ENCODE measurements at regions not wholly inside any gene's neighbourhood (a gene's known extent, or its start where the extent isn't known, plus 50 kb on each side); places are given as distances from the start of the nearest gene placed in this dataset.

- Histone ChIP-seq H3T11ph (ENCODE audit: low read length) (no peak overlapping the region), H3K56ac (ENCODE audit: insufficient read length, low read depth, low read length) (no peak overlapping the region), H3K9me3 (ENCODE audit: control insufficient read depth, low read depth, low read length) (no peaks in the 10 kb centered on the region), H3K79me2 (ENCODE audit: insufficient read depth, low read length) (no peaks in the 10 kb centered on the region), H3K27ac (ENCODE audit: insufficient read length, low read depth, low read length) (no peak overlapping the region), H4K8ac (replicated peaks; ENCODE audit: insufficient read length, low read depth, low read length) (no peak overlapping the region), H2BK120ac (ENCODE audit: low read depth, low read length, poor library complexity, severe bottlenecking) (no peak overlapping the region), H3K14ac (ENCODE audit: insufficient read depth, low read length) (no peak overlapping the region), H2BK20ac (ENCODE audit: low read depth, low read length, poor library complexity, severe bottlenecking) (no peak overlapping the region), H3K4me2 (ENCODE audit: insufficient read depth, insufficient read length, low read length) (no peak overlapping the region), H3K9ac (ENCODE audit: extremely low read depth, insufficient read length, low read length) (no peak overlapping the region), H3K23ac (ENCODE audit: insufficient read length, low read depth, low read length) (no peak overlapping the region), H3K18ac (ENCODE audit: insufficient read length, low read depth, low read length) (no peak overlapping the region), H2BK15ac (ENCODE audit: low read depth, low read length) (no peak overlapping the region), H2BK12ac (ENCODE audit: insufficient read length, low read depth, low read length) (no peak overlapping the region), H2AK5ac (ENCODE audit: insufficient read length, low read length) (no peak overlapping the region), H4K20me1 (ENCODE audit: control insufficient read depth, insufficient read depth, insufficient read length) (no peaks in the 10 kb centered on the region), H4K91ac (ENCODE audit: insufficient read length, low read depth, low read length) (no peak overlapping the region), H3K4me1 (ENCODE audit: insufficient read depth, low read length) (0 out of 2 replicates have a peak, but pooled peaks cover 2% of the 10 kb centered on the region), H2BK5ac (ENCODE audit: insufficient read length, low read length) (no peak overlapping the region), H3K27me3 (ENCODE audit: insufficient read depth, low read length) (no peaks in the 10 kb centered on the region), H4K5ac (ENCODE audit: insufficient read length, low read depth, low read length) (no peak overlapping the region), H2AFZ (ENCODE audit: low read length) (no peak overlapping the region), H3K23me2 (ENCODE audit: insufficient read length, low read depth, low read length, poor library complexity, severe bottlenecking) (no peaks in the 10 kb centered on the region), H3K79me1 (ENCODE audit: insufficient read depth, low read depth, low read length, poor library complexity, severe bottlenecking) (no peaks in the 10 kb centered on the region), H3K4ac (ENCODE audit: low read depth, low read length) (no peak overlapping the region)
- DNase-seq: no peak
- H3K27ac Mint-ChIP-seq: no peak overlapping the region
- no peak overlapping the region for H3K4me3 Mint-ChIP-seq
- H3K36me3 Mint-ChIP-seq (ENCODE audit: insufficient read depth in 1 of 3, low read depth in 3 of 3): no peaks in the 10 kb centered on the region
- peaks cover 10 to 12% of the 10 kb centered on the region in 2 experiments for H3K4me1 Mint-ChIP-seq
- no peak for TF ChIP-seq CTCF (conservative IDR thresholded peaks at IDR 0.05)
- H3K27me3 Mint-ChIP-seq (ENCODE audit: low read depth): no peaks in the 10 kb centered on the region
- WGBS (ENCODE audit: extremely low coverage, insufficient read length, low lambda C conversion rate): no CpG with 5 or more reads among the region's 3 CpGs
- no peaks in the 10 kb centered on the region for H3K9me3 Mint-ChIP-seq
Observed at GRCh38 chr6:48754641-48755040, 643.6 kb upstream of the PTCHD4 start.

Measured in H9 (cell line).